K562 (cell line): ENCODE measurements at regions not wholly inside any gene's neighbourhood (a gene's known extent, or its start where the extent isn't known, plus 50 kb on each side); places are given as distances from the start of the nearest gene placed in this dataset.

Source experiments
- ASH1L ChIP-seq: fragments of 450-650 bp; IDR thresholded peaks from 2 replicates; pipeline ENCODE4 v1.6.1; 2018; ENCODE audit warnings: borderline replicate concordance, mild to moderate bottlenecking, low read depth; ENCODE audit not compliant: partially characterized antibody
- CCNT2 ChIP-seq: IDR thresholded peaks from 2 replicates; pipeline ENCODE4 v1.6.1; 2011; ENCODE audit warnings: borderline replicate concordance, low read depth, mild to moderate bottlenecking, moderate library complexity, mixed read lengths, low read length; ENCODE audit not compliant: insufficient read length; ENCODE audit errors: extremely low read depth
- FOXJ3 ChIP-seq: sonication (generic); formaldehyde crosslinking; IDR thresholded peaks from 2 replicates; pipeline ENCODE4 v1.4.0; 2020; ENCODE audit warnings: mild to moderate bottlenecking, missing genetic modification reagents
- GABPB1 ChIP-seq: sonication (generic); formaldehyde crosslinking; IDR thresholded peaks from 2 replicates; pipeline ENCODE4 v1.8.0; 2022; ENCODE audit warnings: mild to moderate bottlenecking, missing genetic modification reagents
- GTF2A2 ChIP-seq: IDR thresholded peaks from 2 replicates; pipeline ENCODE4 v1.6.1; 2016; ENCODE audit warnings: mild to moderate bottlenecking, missing genetic modification characterization, missing compliant biosample characterization
- HDAC3 ChIP-seq: fragments of 450-650 bp; IDR thresholded peaks from 2 replicates; pipeline ENCODE4 v1.6.1; 2018; ENCODE audit warnings: borderline replicate concordance, mild to moderate bottlenecking, moderate library complexity; ENCODE audit not compliant: partially characterized antibody
- HDGF ChIP-seq: fragments of 450-650 bp; IDR thresholded peaks from 2 replicates; pipeline ENCODE4 v1.6.1; 2016
- KDM1A ChIP-seq, 2 experiments: fragments of 450-650 bp; IDR thresholded peaks; 2 replicates each; pipeline ENCODE4 v1.6.1; 2016; ENCODE audit warnings: mild to moderate bottlenecking in 2 of 2
- PHF8 ChIP-seq: fragments of 200-600 bp; sonication (generic); IDR thresholded peaks from 2 replicates; pipeline ENCODE4 v1.6.1; 2012; ENCODE audit warnings: mixed run types, mild to moderate bottlenecking, inconsistent platforms, low read length, moderate library complexity, borderline replicate concordance
- PRDM10 ChIP-seq: fragments of 450-650 bp; IDR thresholded peaks from 2 replicates; pipeline ENCODE4 v1.6.1; 2018; ENCODE audit not compliant: partially characterized antibody
- RAD21 ChIP-seq, 2 experiments: fragments of 250-450 bp in 1 of 2; fragments of 450-650 bp in 1 of 2; sonication (Bioruptor Pico) in 1 of 2; formaldehyde crosslinking in 1 of 2; IDR thresholded peaks in 1 of 2; conservative IDR thresholded peaks in 1 of 2; 2 replicates each; pipeline versions ENCODE4 v1.4.0 to v1.8.0; 2020 to 2022; ENCODE audit warnings: mild to moderate bottlenecking in 2 of 2, moderate library complexity in 1 of 2
- TRIM24 ChIP-seq, 2 experiments: fragments of 450-650 bp; IDR thresholded peaks; 2 replicates each; pipeline ENCODE4 v1.6.1; 2016
- ZFP91 ChIP-seq: sonication (generic); formaldehyde crosslinking; IDR thresholded peaks from 2 replicates; pipeline ENCODE4 v1.8.0; 2022; ENCODE audit warnings: mild to moderate bottlenecking, missing genetic modification reagents
- ZNF316 ChIP-seq: fragments of 450-650 bp; IDR thresholded peaks from 2 replicates; pipeline ENCODE4 v1.6.1; 2016
- ZNF696 ChIP-seq: fragments of 250-450 bp; sonication (Bioruptor Pico); conservative IDR thresholded peaks from 2 replicates; pipeline ENCODE4 v1.4.0; 2020; ENCODE audit warnings: mild to moderate bottlenecking, moderate library complexity
- ZNF76 ChIP-seq: fragments of 250-450 bp; sonication (Bioruptor Pico); IDR thresholded peaks from 2 replicates; pipeline ENCODE4 v1.4.0; 2020; ENCODE audit warnings: mild to moderate bottlenecking, moderate library complexity, borderline replicate concordance
- TF ChIP-seq, protein P1 (sequence below): fragments of 450-650 bp; IDR thresholded peaks from 2 replicates; pipeline ENCODE4 v1.7.1; 2018; ENCODE audit warnings: mild to moderate bottlenecking, low read depth; ENCODE audit not compliant: partially characterized antibody
- TF ChIP-seq, protein P2 (sequence below): IDR thresholded peaks from 2 replicates; pipeline ENCODE4 v1.6.1; 2016; ENCODE audit warnings: missing genetic modification characterization, missing compliant biosample characterization

- TF ChIP-seq, protein P1, sequence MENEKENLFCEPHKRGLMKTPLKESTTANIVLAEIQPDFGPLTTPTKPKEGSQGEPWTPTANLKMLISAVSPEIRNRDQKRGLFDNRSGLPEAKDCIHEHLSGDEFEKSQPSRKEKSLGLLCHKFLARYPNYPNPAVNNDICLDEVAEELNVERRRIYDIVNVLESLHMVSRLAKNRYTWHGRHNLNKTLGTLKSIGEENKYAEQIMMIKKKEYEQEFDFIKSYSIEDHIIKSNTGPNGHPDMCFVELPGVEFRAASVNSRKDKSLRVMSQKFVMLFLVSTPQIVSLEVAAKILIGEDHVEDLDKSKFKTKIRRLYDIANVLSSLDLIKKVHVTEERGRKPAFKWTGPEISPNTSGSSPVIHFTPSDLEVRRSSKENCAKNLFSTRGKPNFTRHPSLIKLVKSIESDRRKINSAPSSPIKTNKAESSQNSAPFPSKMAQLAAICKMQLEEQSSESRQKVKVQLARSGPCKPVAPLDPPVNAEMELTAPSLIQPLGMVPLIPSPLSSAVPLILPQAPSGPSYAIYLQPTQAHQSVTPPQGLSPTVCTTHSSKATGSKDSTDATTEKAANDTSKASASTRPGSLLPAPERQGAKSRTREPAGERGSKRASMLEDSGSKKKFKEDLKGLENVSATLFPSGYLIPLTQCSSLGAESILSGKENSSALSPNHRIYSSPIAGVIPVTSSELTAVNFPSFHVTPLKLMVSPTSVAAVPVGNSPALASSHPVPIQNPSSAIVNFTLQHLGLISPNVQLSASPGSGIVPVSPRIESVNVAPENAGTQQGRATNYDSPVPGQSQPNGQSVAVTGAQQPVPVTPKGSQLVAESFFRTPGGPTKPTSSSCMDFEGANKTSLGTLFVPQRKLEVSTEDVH = peak; percentile 13
- peak; percentile 58 for TF ChIP-seq HDAC3
- peak in 1 of 2 experiments; percentile 51; a peak in 2 of 4 replicates for TF ChIP-seq KDM1A (IDR thresholded peaks at IDR 0.05)
- peak; percentile 9 to 47; a peak in 1 of 4 replicates for TF ChIP-seq TRIM24 (IDR thresholded peaks at IDR 0.05)
- no peak for TF ChIP-seq ZNF696 (CRISPR knock-in tag)
- TF ChIP-seq FOXJ3 (CRISPR knock-in tag) = no peak
- peak in 1 of 2 experiments; percentile 9; a peak in 3 of 4 replicates for TF ChIP-seq RAD21 (CRISPR knock-in tag; conservative IDR thresholded peaks at IDR 0.05 in 1 of 2, IDR thresholded peaks at IDR 0.05 in 1 of 2)
- TF ChIP-seq ZNF316 = peak; percentile 28; the same call in 1 of the 2 replicates
- 0 out of 2 replicates have a peak, but pooled peaks have one; percentile 12 for TF ChIP-seq GTF2A2 (tag)
- peak; percentile 26; the same call in 1 of the 2 replicates for TF ChIP-seq HDGF
- TF ChIP-seq ZNF76 (CRISPR knock-in tag) = no peak
- no peak for TF ChIP-seq GABPB1 (CRISPR knock-in tag)
- no peak for TF ChIP-seq ZFP91
- TF ChIP-seq PRDM10 = peak; percentile 70
- TF ChIP-seq CCNT2 = peak; percentile 64
- TF ChIP-seq, protein P2, sequence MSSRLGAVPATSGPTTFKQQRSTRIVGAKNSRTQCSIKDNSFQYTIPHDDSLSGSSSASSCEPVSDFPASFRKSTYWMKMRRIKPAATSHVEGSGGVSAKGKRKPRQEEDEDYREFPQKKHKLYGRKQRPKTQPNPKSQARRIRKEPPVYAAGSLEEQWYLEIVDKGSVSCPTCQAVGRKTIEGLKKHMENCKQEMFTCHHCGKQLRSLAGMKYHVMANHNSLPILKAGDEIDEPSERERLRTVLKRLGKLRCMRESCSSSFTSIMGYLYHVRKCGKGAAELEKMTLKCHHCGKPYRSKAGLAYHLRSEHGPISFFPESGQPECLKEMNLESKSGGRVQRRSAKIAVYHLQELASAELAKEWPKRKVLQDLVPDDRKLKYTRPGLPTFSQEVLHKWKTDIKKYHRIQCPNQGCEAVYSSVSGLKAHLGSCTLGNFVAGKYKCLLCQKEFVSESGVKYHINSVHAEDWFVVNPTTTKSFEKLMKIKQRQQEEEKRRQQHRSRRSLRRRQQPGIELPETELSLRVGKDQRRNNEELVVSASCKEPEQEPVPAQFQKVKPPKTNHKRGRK = peak; percentile 16; the same call in 1 of the 2 replicates
- peak; percentile 41; the same call in 1 of the 2 replicates for TF ChIP-seq PHF8
- TF ChIP-seq ASH1L = no peak
These were observed 156.8 kb upstream of the JARID2 start (continued) for GRCh38 chr6:15088904-15089568.
